ENCODE measurements at regions not wholly inside any gene's neighbourhood (a gene's known extent, or its start where the extent isn't known, plus 50 kb on each side); places are given as distances from the start of the nearest gene placed in this dataset.
"Not testable (repeated sequence)": the region's sequence is repeated elsewhere in the genome, so short reads cannot be mapped to it uniquely, and the experiment has no call there.

DNA sequence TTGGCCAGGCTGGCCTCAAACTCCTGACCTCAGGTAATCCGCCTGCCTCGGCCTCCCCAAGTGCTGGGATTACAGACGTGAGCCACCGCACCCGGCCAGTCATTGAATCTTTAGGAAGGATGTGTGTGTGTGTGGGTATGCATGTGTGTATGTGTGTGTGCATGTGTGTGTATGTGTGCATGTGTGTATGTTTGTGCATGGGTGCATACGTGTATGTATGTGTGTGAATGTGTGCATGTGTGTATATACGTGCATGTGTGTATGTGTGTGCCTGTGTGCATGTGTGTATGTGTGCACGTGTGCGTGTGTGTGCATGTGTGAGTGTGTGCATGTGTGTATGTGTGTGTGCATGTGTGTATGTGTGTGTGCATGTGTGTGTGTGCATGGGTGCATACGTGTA, 120.1 kb upstream of the SHH start:
- not testable (repeated sequence) for DNase-seq

DNA sequence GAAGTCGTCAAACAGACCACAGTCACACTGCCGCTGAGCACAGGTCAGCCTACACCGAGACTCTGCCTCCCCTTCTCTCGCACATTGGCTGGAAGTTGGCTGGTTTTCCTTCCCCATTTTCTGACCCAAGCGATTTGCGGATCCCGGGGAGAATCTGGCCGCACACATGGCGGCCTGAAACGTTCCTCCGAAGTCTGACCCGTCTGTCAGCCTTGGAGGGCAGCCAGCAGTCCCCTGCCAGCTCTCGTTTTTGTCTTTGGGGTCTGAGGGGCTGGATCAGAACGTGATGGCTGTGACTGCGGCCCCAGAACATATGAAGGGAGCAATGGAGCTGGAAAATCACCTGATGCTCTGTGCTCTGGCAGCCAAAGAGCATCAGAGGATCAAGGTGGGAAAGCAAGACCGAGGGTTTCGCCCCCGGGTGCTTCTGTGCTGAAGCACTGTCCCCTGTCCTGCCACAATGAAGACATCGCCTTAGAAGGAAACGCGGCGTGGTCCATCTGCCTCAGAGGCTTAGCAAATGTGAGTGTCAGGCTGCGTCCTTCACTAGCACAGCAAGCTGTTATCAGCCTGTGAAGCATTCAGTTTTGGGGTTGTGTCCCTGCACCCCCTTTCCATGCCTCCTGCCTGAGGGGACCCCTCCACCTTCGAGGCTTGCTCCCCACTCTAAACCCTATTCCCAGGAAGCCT, 119.3 kb upstream of the SHH start:
- no peak for DNase-seq

DNA sequence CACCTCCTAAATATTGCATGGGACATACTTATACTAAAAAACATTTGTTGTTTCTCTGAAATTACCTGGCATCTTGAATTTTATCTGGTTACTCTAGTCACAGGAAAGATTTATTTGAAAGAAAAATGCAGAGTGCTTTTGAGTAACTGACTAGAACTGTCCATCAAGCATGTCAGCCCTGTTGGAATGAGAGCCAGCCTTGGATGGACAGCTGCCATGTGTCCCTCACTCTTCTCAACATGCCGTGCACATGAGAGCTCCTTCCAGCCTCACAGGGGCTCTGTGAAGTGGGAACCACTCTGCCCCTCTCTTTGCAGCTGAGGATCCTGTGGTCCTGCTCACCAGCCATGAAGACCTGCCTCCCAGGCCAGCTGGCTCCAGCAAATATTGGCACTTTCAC, 118.3 kb upstream of the SHH start:
- DNase-seq = no peak

DNA sequence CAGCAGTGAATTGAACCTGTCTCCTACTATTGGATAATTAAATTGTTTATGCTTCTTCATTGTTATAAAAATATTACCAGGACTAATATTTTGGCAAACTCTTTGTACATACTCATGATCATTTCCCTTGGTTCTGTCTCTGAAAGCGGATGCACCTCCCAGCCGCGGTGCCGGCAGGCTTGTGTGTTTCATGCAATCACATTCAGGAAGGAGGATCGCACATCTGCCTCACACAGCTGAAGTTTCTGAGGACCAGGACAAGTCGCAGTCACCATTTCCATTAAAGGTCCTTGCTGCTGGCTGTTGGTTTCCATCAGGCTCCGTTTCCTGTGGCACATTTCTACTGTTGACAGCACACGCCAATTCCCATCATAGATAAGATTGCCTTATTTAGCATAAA, 117.8 kb upstream of the SHH start:
- no peak for DNase-seq

DNA sequence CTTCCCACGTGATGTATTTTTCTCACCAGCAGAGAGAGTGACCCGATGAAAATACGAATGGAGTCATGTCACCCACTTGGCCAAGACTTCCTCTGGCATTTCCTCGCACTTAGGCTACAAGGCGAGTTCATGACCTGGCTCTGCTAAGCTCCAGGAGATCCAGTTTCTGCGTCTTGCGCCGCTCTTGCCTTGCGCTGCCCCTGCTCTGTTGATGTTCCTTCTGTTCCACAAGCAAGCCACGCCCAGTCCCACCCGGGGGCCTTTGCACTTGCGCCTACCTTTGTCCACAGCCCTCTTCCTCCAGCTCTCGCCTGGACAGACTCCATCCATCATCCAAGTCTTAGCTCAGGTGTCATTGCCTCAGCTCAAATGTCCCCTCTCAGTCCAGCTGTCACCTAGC, 116.3 kb upstream of the SHH start:
- DNase-seq = no peak

DNA sequence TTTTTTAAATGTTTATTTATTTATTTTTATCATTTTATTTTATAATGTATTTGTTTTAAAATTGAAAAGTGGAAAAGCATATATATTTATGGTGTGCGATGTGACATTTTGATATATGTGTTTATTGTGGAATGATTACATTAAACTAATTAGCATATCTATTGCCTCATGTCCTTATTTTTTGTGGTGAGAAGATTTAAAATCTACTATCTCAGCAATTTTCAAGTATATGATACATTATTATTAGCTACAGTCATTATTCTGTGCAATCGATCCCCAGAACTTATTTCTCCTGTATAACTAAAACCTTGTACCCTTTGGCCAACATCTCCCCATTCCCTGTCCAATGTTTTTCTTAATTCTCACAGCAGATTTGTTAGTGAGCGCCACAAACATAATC, 115.6 kb upstream of the SHH start:
- no peak for DNase-seq

DNA sequence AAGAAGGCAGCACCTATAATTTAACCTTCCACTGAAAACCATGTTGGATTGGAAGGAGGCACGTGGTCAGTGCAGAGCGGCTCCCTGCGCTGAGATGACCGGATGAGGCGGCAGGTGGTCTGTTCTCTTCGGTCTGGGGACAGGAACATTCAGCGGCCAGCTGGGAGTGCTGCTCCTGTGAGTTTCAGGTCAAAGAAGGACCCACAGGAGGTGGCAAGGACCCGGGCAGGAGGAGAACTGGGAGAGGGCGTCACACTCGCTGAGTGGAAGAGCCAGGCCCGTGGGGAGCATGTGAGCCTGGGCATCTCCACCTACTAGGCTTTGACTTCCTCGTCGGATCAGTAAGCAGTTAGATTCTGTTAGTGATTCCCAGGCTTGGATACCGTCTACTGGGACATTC, 113.4 kb upstream of the SHH start:
- DNase-seq = no peak

DNA sequence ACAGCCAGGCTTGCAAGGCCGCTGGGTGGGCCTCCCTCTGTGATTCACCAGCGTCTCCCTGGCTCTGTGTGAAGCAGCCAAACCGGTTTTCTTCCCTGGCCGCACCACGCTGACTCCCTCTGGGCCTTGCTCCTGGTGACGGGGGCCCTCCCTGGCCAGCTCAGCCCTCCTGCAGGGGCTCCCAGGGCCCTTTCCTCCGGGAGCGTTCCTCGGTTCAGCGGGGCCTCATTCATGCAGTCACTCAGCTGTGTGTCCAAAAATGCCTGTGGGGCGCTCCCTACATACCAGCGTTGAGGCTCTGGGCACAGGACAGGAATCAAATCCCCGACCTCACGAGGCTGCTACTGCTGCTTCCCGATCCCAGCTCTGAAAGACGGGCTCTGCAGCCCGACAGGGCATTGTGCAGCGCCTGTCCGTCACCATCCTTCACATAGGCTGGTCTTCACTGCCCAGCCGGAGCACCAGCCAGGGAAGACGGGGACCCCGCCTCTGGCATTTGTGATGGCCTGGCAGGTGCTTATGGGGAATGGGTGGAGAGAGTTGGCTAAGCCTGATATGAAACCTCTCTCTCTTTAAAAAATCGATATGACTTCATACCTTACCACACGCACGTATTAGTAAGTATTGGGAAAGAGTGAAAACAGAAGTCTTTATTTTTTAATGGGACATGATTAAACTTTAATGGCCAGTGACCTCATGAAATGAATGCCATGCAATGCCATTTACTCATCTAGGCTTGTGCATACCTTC, 110.0 kb upstream of the SHH start:
- no peak for DNase-seq

DNA sequence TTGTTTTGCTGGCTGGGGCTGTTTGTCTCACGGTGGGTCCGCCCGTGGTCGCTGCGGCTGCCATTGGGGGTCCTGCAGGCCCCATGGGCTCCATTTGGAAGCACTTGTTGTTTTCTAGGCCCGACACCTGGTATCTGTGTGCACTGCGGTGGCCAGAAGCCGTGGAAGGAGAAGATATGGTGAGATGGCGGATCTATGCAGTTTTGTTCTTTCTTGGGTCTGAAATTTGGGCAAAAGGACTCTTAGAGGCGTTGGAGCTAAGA, 109.5 kb upstream of the SHH start:
- no peak for DNase-seq

DNA sequence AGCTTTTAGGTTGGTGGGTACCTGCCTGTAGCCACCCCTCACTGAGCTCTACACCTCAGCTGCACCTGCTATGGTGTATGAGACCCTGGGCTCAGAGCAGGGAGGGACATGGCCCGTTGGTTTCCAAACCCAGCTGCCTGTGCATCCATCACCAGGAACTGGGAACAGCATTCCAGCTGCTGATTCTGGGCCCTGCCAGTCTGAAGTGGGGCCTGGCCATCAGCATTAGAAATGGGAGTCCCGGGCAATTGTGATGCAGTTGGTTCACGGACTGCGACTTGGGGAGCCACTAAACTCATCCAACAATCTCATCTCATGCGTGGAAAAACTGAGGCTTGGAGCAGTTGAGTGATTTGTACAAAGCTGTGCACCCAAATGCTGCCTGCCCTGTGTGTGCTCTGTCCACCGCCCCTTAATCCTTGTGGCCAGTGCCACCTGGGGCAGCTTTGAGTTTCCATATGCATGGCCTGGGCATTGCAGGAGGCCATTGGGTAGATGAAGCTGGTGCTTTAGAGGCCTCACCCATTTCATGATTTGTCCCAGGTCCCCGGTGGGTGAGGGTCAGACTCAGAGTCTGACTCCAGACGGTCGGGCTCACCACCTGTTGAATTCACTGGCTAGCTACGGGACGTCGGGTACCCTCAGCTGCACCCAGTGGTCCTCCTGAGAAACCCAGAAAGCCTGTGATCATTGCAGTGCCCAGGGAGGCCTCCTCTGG, 109.0 kb upstream of the SHH start:
- DNase-seq = no peak

DNA sequence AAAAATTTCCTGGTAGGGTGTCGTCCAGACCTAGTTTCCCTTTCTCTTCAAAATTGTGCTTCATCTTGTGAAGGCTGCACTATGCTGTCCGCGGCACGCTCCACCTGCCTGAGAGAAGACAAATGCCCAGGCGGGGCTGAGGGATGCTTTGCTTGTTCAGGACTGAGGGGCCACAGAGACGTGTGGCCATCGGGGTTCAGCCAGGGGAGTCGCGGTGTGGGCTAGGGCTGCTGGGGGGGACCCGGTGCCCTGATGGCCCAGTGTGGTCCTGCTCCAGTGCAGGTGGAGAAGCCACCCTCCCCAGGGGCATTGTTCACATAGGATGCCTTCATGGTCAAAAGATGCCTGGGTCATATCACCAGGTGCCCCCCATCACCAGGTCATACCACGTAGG, 107.8 kb upstream of the SHH start:
- no peak for DNase-seq

DNA sequence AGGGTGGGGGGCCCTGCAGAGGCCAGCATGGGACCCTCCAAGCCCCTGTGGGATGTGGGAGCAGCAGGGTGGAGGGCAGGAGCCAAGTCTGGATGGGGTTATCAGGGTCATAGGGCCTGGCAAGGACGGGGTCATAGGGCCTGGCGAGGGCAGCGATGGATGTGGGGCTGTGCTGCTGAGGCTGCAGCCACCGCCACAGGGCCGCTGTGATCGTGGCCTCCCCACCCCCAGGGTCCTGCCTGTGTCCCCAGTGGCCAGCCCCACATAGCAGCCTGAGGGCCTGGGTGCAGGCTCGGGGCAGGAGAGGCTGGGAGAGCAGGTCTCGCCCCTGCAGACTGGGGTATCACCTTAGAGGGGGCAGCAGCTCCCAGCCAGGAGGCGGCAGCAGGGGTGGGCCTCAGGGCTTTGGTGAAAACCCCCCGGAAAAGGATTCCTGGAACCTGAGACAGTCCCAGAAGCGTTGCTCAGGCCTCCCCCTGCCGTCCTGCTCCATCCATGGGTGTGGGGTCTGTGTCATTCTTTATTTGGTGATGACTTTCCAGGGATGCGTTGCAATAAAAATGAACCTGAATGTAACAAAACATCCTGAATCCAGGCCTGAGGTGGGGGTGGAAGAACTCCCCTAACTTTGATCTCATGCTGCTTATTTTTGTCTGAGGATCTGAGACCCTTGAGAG, 107.3 kb upstream of the SHH start:
- no peak for DNase-seq

DNA sequence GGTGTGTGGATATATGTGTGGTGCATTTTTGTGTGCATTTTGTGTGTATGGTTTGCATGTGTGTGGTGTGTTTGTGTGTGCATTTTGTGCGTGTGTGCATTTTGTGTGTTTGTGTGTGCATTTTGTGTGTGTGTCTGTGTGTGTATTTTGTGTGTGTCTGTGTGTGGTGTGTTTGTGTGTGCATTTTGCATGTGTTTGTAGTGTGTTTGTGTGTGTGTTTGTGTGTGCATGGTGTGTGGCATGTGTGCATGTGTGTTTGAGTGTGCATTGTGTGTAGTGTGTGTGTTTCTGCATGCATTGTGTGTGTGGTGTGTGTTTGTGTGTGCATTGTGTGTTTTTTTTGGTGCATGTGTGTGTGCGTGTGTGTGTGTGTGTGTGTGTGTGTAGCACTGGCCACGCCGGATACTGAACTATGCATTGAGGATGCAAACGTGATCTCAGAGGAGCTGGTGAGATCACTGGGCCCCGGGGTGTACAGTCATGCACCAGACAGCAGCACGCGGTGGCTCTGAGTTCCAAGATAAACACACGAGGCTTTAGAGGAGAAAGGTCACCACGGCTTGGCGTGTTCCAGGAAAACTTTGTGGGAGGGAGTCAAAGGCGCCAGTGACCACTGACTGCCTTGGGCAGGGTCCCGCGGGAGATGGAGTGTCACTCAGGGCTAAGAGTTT, 106.6 kb upstream of the SHH start:
- no peak for DNase-seq

DNA sequence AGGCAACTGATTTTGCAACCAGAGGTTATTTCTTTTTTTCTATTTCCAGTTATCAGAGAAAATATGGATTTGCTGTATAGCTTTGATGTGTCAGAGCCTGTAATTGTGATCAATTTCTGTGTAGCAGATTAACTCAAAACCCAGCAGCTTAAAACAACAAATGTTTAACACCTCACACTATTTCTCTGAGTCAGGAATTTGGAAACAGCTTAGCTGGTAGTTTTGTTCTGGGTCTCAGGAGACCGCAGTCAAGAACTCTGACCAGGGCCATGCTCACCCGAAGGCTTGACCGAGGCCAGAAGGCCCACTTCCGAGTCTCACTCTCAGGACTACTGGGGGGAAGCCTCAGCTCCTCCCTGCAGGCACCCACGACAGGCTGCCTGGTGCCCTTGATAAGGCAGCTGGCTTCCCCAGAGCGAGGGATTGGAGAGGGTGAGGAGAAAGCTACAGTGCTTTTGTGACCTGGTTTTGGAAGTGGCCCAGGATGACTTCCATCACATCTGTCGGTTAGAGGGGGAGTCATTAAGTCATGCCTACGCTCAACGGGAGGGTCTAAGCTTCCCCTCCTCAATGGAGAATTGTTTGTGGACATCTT, 105.7 kb upstream of the SHH start:
- DNase-seq = no peak

DNA sequence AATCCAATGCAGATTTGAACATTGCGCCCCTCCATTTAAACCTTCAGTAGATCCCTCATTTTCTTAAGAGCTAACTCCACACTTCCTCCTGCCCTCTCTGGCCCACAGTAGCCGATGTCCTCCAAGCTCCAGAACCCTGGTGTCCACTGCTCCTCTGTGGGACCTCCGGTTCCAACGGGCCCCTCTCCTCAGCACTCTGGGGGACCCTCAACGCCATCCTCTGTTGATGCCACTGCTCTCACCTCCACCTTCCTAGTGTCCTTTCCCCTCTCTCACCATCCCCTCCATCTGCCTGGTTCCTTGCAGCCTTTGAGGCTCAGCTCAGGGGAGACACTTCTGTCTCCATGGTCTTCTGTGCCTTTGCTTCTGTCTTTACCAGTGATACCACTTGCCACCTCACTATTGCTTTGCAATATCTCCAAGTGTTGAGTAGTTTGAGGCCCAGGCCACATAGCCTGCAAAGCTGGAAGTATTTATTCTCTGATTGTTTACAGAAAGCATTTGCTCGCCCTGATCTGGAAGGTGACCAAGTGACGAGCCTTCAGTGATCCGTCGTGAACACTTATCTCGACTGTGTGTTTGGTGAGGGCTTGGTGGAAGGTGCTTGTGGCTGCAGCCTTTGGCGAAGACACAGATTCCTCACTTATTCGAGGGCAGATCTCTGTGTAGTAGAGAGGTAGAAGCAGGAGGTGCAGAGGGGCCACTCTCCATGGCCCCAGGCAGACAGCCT, 104.8 kb upstream of the SHH start:
- DNase-seq = no peak

DNA sequence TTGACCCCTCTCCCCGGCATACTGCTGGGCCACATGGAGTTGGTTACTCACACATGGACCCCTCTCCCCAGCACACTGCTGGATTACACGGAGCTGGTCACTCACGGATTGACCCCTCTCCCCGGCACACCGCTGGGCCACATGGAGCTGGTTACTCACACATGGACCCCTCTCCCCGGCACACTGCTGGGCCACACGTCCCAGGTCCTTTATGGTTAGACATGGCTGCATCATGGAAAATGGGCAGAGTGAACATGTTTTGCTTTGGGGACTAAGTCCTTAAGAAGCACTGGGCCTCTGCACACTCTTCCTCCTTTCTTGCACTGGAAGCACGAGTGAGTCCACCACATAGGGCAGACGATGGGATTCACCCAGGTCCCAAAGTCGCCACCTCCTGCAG, 102.1 kb upstream of the SHH start:
- no peak for DNase-seq

DNA sequence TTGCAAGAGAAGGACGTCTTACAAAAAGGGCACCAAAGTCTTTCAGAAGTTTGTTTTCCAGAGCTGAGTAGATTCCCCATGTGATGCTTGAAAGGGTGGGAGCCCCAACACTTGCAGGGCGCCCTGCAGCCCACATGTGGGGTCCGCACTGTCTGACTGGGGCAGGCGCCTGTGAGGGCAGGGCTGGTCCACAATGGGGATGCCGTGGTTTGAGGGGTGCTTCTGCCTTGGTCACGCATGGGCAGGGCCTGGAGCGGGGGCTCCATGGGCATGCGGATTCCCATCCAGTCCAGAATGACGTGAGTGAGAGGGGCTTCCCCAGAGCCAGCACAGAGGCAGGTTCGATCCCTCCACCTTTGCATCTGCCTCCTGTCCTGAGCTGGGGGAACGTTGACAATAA, 101.5 kb upstream of the SHH start:
- DNase-seq = no peak

DNA sequence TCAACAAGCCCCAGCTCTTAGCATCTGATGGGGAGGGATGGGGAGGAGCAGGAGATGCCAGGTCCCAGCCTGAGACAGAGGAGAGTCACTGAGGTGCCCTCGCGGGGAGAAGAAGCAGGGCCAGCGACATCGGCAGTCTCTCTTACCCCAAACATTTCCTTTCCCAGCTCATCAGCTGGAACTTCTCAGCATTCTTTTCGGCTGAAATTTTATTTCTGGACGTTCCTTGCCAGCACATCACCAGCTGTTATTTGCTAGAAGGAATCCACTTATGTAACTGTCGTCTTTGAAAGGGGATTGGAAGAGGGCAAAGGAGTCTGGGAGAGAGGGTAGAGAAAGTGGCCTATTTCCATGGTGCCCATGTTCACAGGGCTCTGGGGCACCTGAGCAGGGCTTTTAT, 101.0 kb upstream of the SHH start:
- no peak for DNase-seq

DNA sequence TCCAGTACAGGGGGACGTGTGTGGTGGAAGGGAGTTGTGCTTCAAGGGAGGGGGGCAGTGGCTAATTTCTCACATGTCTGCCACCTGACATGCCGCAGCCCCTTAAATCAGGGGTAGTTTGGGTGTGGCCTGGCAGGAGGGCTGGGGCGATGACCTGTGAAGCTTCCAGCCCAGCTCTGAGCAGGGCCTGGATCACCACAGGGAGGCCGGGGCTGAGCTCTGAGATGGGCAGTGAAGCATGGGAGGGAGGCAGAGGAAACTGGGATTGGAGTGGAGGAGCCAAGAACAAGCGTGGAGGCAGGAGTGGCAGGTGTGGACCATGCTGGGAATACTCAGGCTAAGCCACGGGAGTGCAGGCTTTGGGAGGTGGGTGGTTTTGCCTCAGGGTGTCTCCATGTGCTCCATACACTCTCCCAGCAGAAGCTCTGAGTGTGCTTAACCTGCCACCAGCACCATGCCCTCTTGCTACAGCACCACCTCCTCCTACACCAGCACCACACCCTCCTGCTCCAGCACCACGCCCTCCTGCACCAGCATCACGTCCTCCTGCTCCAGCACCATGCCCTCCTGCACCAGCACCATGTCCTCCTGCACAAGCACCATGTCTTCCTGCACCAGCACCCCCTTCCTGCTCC, 99.3 kb upstream of the SHH start:
- no peak for DNase-seq

DNA sequence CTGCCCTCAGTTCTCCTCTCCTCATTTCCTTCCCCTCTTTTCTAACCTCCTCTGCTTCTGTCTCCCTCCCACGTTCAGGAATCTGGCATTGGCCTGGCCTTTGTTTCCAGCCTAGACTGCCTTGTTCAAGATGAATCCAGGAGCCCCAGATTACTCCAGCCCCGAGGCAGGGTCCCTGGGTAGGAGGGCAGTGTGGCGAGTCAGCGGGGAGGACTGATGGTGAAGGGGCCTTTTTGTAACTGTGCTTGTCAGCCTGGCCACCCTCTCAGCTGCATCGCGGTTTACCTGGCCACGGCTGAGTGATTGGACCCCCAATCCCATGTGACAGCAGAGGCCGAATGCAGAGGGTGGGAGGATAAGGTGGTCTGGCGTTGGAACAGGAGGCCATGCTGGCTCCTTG, 96.1 kb upstream of the SHH start:
- DNase-seq = no peak

DNA sequence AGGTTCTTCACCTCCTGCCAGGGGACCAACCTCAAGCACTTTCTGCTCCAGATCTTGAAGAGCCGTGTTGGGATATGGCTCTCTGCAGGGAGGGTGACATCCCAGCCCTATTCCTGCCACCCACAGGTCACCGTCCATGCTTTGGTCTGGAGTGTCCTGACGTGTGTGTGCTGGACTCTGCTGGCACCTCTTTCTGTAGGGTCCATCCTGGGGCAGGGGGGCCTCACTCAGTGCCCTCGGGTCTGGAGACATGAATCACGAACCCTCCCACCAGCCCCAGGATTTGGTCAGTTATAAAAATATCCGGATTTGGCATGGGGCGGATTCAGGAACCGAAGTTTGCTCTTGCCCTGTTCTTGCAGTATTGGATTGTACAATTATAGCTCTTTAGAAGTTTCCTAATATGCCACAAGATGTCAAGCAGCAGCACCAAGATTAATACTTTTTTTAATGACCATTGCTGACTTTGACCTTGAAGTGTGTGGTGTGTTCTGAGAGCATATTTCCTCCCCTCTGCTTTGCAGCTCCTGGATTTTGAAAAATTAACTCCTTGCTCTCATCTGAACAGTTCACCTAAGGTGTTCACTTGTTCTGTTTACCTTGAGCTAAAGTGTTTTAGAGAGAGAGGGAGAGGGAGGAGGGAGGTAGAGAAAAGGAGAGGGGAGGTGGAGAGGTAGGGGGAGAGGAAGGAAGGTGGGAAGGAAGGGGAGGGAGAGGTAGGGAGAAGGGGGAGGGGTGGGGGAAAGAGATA, 95.4 kb upstream of the SHH start:
- no peak for DNase-seq
